B cell (primary cell): ENCODE measurements at regions not wholly inside any gene's neighbourhood (a gene's known extent, or its start where the extent isn't known, plus 50 kb on each side); places are given as distances from the start of the nearest gene placed in this dataset.

ENCODE experiments used
- ATAC-seq: fragments of 200-7000 bp; cut with Tn5 transposase; one replicate; pipeline ENCODE4 v1.10.0; 2021; ENCODE audit warnings: low read depth, mild to moderate bottlenecking, moderate number of reproducible peaks, moderate library complexity
- CTCF ChIA-PET: fragments of 350-600 bp; sonication (Branson Sonifier 250); formaldehyde crosslinking; loops from one replicate; lab custom pipeline; 2021; ENCODE audit warnings: antibody characterized with exemption, inconsistent platforms; lab: Charles Lee
- POLR2A ChIA-PET: fragments of 350-600 bp; sonication (Branson Sonifier 250); formaldehyde crosslinking; loops from one replicate; lab custom pipeline; 2021; ENCODE audit warnings: antibody characterized with exemption; lab: Charles Lee
- DNase-seq: peaks from one replicate; pipeline ENCODE4 v3.0.0; 2013
- H2AFZ ChIP-seq: 2 replicates; pipeline ENCODE4 v1.6.1; 2012; ENCODE audit warnings: mild to moderate bottlenecking, low read depth, low read length; ENCODE audit not compliant: insufficient read depth, poor library complexity, severe bottlenecking
- H3K27ac ChIP-seq, 2 donors: 1 replicate in 1 of 2; 2 replicates in 1 of 2; pipeline ENCODE4 v1.5.1; 2012 to 2013; ENCODE audit warnings: low read length in 2 of 2, mild to moderate bottlenecking in 2 of 2, moderate library complexity in 1 of 2
- H3K27me3 ChIP-seq, 4 experiments: fragments of 200-600 bp in 1 of 4; sonication (generic) in 1 of 4; replicated peaks in 1 of 4; 1 replicate in 2 of 4; 2 replicates in 2 of 4; pipeline versions ENCODE4 v1.6.1 to v1.7.0; 2013 to 2016; ENCODE audit warnings: low read length in 3 of 4, mild to moderate bottlenecking in 2 of 4, mixed read lengths in 1 of 4, moderate library complexity in 1 of 4; ENCODE audit not compliant: insufficient read depth in 4 of 4, control insufficient read depth in 3 of 4; ENCODE audit errors: control extremely low read depth in 1 of 4
- H3K36me3 ChIP-seq, 2 experiments: replicated peaks in 1 of 2; 1 replicate in 1 of 2; 2 replicates in 1 of 2; pipeline versions ENCODE4 v1.6.1 to v1.7.1; 2013; ENCODE audit warnings: low read length in 1 of 2; ENCODE audit not compliant: insufficient read depth in 2 of 2, control insufficient read depth in 1 of 2; ENCODE audit errors: control extremely low read depth in 1 of 2, extremely low read depth in 1 of 2
- H3K4me1 ChIP-seq, 2 donors: fragments of 200-600 bp in 1 of 2; sonication (generic) in 1 of 2; 1 replicate in 1 of 2; 2 replicates in 1 of 2; pipeline versions ENCODE4 v1.5.1 to v1.6.1; 2013 to 2017; ENCODE audit warnings: low read length in 2 of 2; ENCODE audit not compliant: control insufficient read depth in 2 of 2, insufficient read depth in 2 of 2
- H3K4me2 ChIP-seq: replicated peaks from 2 replicates; pipeline ENCODE3; 2012; ENCODE audit warnings: mild to moderate bottlenecking, low read depth, low read length; ENCODE audit not compliant: poor library complexity, severe bottlenecking
- H3K4me3 ChIP-seq, 5 experiments: fragments of 200-600 bp in 1 of 5; sonication (generic) in 1 of 5; 1 replicate in 3 of 5; 2 replicates in 2 of 5; pipeline versions ENCODE4 v1.5.1 to v1.7.0; 2011 to 2016; ENCODE audit warnings: low read length in 4 of 5, mild to moderate bottlenecking in 4 of 5, low read depth in 2 of 5, control low read depth in 1 of 5, moderate library complexity in 1 of 5; ENCODE audit not compliant: insufficient read depth in 1 of 5; ENCODE audit errors: control extremely low read depth in 1 of 5, extremely low read depth in 1 of 5
- H3K79me2 ChIP-seq: fragments of 200-600 bp; sonication (generic); one replicate; pipeline ENCODE4 v1.6.0; 2016; ENCODE audit warnings: low read length; ENCODE audit not compliant: control insufficient read depth, insufficient read depth
- H3K9ac ChIP-seq: fragments of 200-600 bp; sonication (generic); 2 replicates; pipeline ENCODE4 v1.6.1; 2017; ENCODE audit warnings: mild to moderate bottlenecking, low read length, moderate library complexity
- H3K9me3 ChIP-seq, 3 donors: one replicate each; pipeline versions ENCODE4 v1.6.1 to v1.7.1; 2013; ENCODE audit warnings: low read length in 2 of 3; ENCODE audit not compliant: control insufficient read depth in 2 of 3, insufficient read depth in 1 of 3; ENCODE audit errors: control extremely low read depth in 1 of 3
- H4K20me1 ChIP-seq: 2 replicates; pipeline ENCODE4 v1.6.0; 2012; ENCODE audit warnings: mild to moderate bottlenecking, low read length; ENCODE audit not compliant: insufficient read depth, control insufficient read depth, poor library complexity, severe bottlenecking
- H3K27ac Mint-ChIP-seq: one replicate; pipeline ENCODE4 v1.8.0; 2021; ENCODE audit warnings: mixed read lengths
- H3K27me3 Mint-ChIP-seq: one replicate; pipeline ENCODE4 v1.8.0; 2021; ENCODE audit warnings: mixed read lengths
- H3K4me1 Mint-ChIP-seq: one replicate; pipeline ENCODE4 v1.8.0; 2021; ENCODE audit warnings: mixed read lengths
- H3K4me3 Mint-ChIP-seq: one replicate; pipeline ENCODE4 v1.8.0; 2021; ENCODE audit warnings: mixed read lengths
- H3K9me3 Mint-ChIP-seq: one replicate; pipeline ENCODE4 v1.8.0; 2022; ENCODE audit warnings: mixed read lengths; ENCODE audit not compliant: insufficient read depth
- EZH2 ChIP-seq: IDR thresholded peaks from 2 replicates; pipeline ENCODE4 v1.6.1; 2012; ENCODE audit warnings: borderline replicate concordance, low read depth, mild to moderate bottlenecking, moderate library complexity, low read length; ENCODE audit not compliant: insufficient read depth, poor library complexity, severe bottlenecking
- WGBS: methylation state at CpG from one replicate; pipeline ENCODE4 v1.1.5; 2013; ENCODE audit warnings: missing lambda C conversion rate; ENCODE audit not compliant: insufficient coverage; 5-methylcytosine and 5-hydroxymethylcytosine counted together
- intact Hi-C: fragments of 100-400 bp; cut with micrococcal nuclease; formaldehyde crosslinking; loops from one replicate; pipeline ENCODE4 v1.10.0; 2022
- TF ChIP-seq, protein P1 (sequence below): fragments of 200-600 bp; IDR thresholded peaks from one replicate; pipeline ENCODE4 v1.8.0; 2022; ENCODE audit warnings: antibody characterized with exemption, mild to moderate bottlenecking

DNA sequence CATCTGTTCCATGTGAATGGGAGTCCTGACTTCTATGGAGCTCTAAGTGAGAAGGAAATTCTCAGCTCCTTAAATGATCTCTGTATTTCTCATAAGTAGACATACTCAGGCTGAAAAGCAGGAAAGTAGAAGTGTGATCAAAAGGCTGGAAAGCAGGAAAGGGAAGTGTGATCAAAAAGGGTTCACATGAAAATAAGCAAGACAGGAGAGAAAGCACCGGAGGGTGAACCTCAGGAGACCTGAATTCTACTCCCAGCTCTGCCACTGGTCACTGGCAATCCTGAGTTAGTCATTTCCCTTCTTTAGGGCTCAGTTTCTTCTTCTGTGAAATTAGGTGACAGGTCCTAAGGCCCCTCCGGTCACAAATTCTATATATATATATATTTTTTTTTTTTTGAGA is 55.5 kb upstream of the TRERF1 start:
- peak overlapping the region; percentile 46 for H3K27ac Mint-ChIP-seq
- H3K4me1 ChIP-seq = peaks cover 5 to 15% of the 10 kb centered on the region in 2 donors
- no peaks in the 10 kb centered on the region for H3K36me3 ChIP-seq
- ATAC-seq (no peak), DNase-seq (peak; percentile 19)
- H3K27me3 Mint-ChIP-seq = no peaks in the 10 kb centered on the region
- H3K79me2 ChIP-seq = no peaks in the 10 kb centered on the region
- WGBS = no CpG with 5 or more reads among the region's 2 CpGs
- CTCF ChIA-PET = interaction anchor here (0.6 to 0.9 kb wide), 3 partner anchors 19 to 502 kb away, joined by 3 to 4 read pairs (median 3); no protein-coding TSS in a partner anchor
- H3K9me3 Mint-ChIP-seq = no peaks in the 10 kb centered on the region
- no peak overlapping the region for H3K4me2 ChIP-seq
- H3K4me3 Mint-ChIP-seq = peak overlapping the region; percentile 64
- no peaks in the 10 kb centered on the region for H4K20me1 ChIP-seq
- H3K27me3 ChIP-seq = no peaks in the 10 kb centered on the region
- H3K4me1 Mint-ChIP-seq = peaks cover 17% of the 10 kb centered on the region
- no peak overlapping the region for H3K4me3 ChIP-seq
- intact Hi-C loops = no loop called here
- H3K27ac ChIP-seq = no peak overlapping the region
- no peaks in the 10 kb centered on the region for H3K9me3 ChIP-seq
- TF ChIP-seq, protein P1, sequence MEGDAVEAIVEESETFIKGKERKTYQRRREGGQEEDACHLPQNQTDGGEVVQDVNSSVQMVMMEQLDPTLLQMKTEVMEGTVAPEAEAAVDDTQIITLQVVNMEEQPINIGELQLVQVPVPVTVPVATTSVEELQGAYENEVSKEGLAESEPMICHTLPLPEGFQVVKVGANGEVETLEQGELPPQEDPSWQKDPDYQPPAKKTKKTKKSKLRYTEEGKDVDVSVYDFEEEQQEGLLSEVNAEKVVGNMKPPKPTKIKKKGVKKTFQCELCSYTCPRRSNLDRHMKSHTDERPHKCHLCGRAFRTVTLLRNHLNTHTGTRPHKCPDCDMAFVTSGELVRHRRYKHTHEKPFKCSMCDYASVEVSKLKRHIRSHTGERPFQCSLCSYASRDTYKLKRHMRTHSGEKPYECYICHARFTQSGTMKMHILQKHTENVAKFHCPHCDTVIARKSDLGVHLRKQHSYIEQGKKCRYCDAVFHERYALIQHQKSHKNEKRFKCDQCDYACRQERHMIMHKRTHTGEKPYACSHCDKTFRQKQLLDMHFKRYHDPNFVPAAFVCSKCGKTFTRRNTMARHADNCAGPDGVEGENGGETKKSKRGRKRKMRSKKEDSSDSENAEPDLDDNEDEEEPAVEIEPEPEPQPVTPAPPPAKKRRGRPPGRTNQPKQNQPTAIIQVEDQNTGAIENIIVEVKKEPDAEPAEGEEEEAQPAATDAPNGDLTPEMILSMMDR = no peak
- no peak for TF ChIP-seq EZH2
- no peak overlapping the region for H3K9ac ChIP-seq
- H2AFZ ChIP-seq = peak overlapping the region; percentile 0
- POLR2A ChIA-PET = no interaction called here

DNA sequence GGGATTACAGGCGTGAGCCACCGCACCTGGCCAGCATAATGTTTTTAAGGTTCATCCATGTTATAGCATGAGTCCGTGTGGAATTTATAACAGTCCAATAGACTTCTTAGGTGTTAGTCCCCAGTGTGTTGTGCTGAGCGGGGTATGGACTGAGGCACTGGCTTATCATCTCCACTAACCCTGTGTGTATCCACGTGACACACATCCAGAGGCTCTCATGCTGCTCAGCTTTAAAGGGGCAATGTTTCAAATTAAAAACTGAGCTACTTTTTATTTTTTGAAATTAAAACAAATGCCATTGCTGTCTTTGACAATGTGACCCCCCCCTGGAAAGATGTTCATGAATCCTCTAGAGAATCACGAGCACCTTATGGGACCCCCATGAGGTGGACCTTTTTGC is 54.3 kb upstream of the TRERF1 start:
- Histone ChIP-seq H3K4me1 (peaks cover 5 to 15% of the 10 kb centered on the region in 2 donors), H2AFZ (no peak overlapping the region), H3K79me2 (no peaks in the 10 kb centered on the region), H3K27me3 (no peaks in the 10 kb centered on the region), H3K4me3 (no peak overlapping the region), H3K4me2 (no peak overlapping the region), H3K36me3 (no peaks in the 10 kb centered on the region), H3K9me3 (peaks cover 0 to 3% (median 0%) of the 10 kb centered on the region in 3 donors), H3K9ac (no peak overlapping the region), H3K27ac (no peak overlapping the region), H4K20me1 (no peaks in the 10 kb centered on the region)
- Mint-ChIP-seq H3K4me3 (no peak overlapping the region), H3K9me3 (no peaks in the 10 kb centered on the region), H3K27me3 (no peaks in the 10 kb centered on the region), H3K4me1 (peaks cover 17% of the 10 kb centered on the region), H3K27ac (no peak overlapping the region)
- ChIA-PET POLR2A (no interaction called here), CTCF (interaction anchor here (0.6 to 1.2 kb wide), 3 partner anchors 20 to 122 kb away, joined by 3 to 4 read pairs (median 4); no protein-coding TSS in a partner anchor)
- TF ChIP-seq, protein P1 = no peak
- no peak for TF ChIP-seq EZH2
- 90% methylated on average over 3 of the region's 6 CpGs for WGBS
- ATAC-seq (no peak), DNase-seq (no peak)
- intact Hi-C loops = no loop called here
